ENCODE measurements at regions not wholly inside any gene's neighbourhood (a gene's known extent, or its start where the extent isn't known, plus 50 kb on each side); places are given as distances from the start of the nearest gene placed in this dataset.

DNA sequence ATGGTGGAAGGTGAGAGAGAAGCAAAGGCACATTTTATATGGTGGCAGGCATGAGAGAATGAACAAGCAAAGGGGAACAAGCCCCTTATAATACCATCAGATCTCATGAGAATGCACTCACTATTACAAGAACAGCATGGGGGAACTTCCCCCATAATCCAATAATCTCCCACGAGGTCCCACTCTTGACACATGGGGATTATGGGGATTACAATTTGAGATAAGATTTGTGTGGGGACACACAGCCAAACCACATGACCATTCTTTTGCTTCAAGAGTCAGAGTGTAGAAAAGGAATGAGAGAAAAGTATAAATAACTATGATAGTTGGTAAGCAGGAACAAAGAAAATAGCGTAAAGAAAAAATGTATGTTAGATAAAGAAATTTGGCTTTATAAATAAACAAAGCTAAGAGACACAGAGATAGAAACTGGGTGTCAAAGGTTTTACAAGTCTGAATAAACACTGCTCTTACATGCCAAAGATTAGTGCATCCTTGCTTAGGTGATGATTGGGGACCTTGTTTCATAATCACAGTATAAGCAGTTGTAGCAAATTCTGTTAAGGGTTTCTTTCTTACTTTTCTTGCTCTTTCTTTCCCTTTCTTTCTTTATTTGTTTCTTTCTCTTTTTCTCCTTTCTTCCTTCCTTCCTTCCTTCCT lies 91.9 kb upstream of the PAPPA start:
- 43% methylated on average over 2 of the region's 2 CpGs for WGBS (ENCODE audit: low lambda C conversion rate, missing lambda C conversion rate)
- H3K79me2 ChIP-seq, result no peaks in the 10 kb centered on the region
- H3K27ac ChIP-seq, result no peak overlapping the region
- no peak for TF ChIP-seq EZH2phosphoT487 (IDR thresholded peaks at IDR 0.05; ENCODE audit: low read depth, severe bottlenecking, unreplicated experiment)
- TF ChIP-seq, protein P1, sequence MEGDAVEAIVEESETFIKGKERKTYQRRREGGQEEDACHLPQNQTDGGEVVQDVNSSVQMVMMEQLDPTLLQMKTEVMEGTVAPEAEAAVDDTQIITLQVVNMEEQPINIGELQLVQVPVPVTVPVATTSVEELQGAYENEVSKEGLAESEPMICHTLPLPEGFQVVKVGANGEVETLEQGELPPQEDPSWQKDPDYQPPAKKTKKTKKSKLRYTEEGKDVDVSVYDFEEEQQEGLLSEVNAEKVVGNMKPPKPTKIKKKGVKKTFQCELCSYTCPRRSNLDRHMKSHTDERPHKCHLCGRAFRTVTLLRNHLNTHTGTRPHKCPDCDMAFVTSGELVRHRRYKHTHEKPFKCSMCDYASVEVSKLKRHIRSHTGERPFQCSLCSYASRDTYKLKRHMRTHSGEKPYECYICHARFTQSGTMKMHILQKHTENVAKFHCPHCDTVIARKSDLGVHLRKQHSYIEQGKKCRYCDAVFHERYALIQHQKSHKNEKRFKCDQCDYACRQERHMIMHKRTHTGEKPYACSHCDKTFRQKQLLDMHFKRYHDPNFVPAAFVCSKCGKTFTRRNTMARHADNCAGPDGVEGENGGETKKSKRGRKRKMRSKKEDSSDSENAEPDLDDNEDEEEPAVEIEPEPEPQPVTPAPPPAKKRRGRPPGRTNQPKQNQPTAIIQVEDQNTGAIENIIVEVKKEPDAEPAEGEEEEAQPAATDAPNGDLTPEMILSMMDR (IDR thresholded peaks at IDR 0.05; ENCODE audit: poor library complexity), result no peak
- no peak for TF ChIP-seq EZH2 (IDR thresholded peaks at IDR 0.05; ENCODE audit: borderline replicate concordance)
- DNase-seq (ENCODE audit: low spot score), result no peak
- H3K36me3 ChIP-seq (replicated peaks; ENCODE audit: insufficient read depth, low read depth), result no peaks in the 10 kb centered on the region
- H3K4me1 ChIP-seq (ENCODE audit: insufficient read depth), result no peaks in the 10 kb centered on the region
- H2AFZ ChIP-seq, result no peak overlapping the region
- no peak overlapping the region for H3K4me2 ChIP-seq
- no peaks in the 10 kb centered on the region for H3K9me2 ChIP-seq (replicated peaks; ENCODE audit: insufficient read depth)
- H3K4me3 ChIP-seq, result no peak overlapping the region
- no peaks in the 10 kb centered on the region for H4K20me1 ChIP-seq (ENCODE audit: insufficient read depth, poor library complexity, severe bottlenecking)
- no peaks in the 10 kb centered on the region for H3K9me3 ChIP-seq (ENCODE audit: low read depth)
- H3K27me3 ChIP-seq, result no peaks in the 10 kb centered on the region

- no peaks in the 10 kb centered on the region for H3K79me2 ChIP-seq
- WGBS (ENCODE audit: low lambda C conversion rate, missing lambda C conversion rate), result 91% methylated on average over 2 of the region's 2 CpGs
- no peaks in the 10 kb centered on the region for H4K20me1 ChIP-seq (ENCODE audit: insufficient read depth, poor library complexity, severe bottlenecking)
- no peaks in the 10 kb centered on the region for H3K36me3 ChIP-seq (replicated peaks; ENCODE audit: insufficient read depth, low read depth)
- DNase-seq (ENCODE audit: low spot score), result no peak
- H2AFZ ChIP-seq, result no peak overlapping the region
- H3K27me3 ChIP-seq, result no peaks in the 10 kb centered on the region
- H3K4me3 ChIP-seq, result no peak overlapping the region
- H3K9me2 ChIP-seq (replicated peaks; ENCODE audit: insufficient read depth), result no peaks in the 10 kb centered on the region
- TF ChIP-seq EZH2 (IDR thresholded peaks at IDR 0.05; ENCODE audit: borderline replicate concordance) (no peak), EZH2phosphoT487 (IDR thresholded peaks at IDR 0.05; ENCODE audit: low read depth, severe bottlenecking, unreplicated experiment) (no peak)
- TF ChIP-seq, protein P1 (IDR thresholded peaks at IDR 0.05; ENCODE audit: poor library complexity), result no peak
- no peak overlapping the region for H3K4me2 ChIP-seq
- no peak overlapping the region for H3K27ac ChIP-seq
- no peaks in the 10 kb centered on the region for H3K9me3 ChIP-seq (ENCODE audit: low read depth)
- no peaks in the 10 kb centered on the region for H3K4me1 ChIP-seq (ENCODE audit: insufficient read depth)
Measured at GRCh38 chr9:116062206-116062550, 91.4 kb upstream of the PAPPA start.

DNA sequence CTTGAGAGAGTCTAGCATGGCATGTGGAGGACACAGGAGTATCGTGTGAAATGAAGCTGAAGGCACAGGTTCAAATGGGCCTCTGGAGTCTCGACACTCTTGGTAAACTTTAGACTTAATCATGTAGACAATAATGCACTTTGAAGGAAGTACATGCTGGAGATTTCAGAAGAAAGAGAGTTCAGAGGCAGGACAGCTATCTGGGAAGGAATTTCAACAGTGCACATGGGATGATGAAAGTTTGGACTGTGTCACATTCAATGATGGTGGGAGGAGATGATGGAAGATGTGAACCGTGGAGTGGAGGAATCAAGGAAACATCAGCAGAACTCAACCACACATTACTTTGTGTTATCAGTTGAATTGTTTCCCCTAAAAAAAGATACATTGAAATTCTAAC lies 88.6 kb upstream of the PAPPA start:
- Histone ChIP-seq H3K79me2 (no peaks in the 10 kb centered on the region), H3K4me2 (no peak overlapping the region), H4K20me1 (ENCODE audit: insufficient read depth, poor library complexity, severe bottlenecking) (no peaks in the 10 kb centered on the region), H3K4me3 (no peak overlapping the region), H3K36me3 (replicated peaks; ENCODE audit: insufficient read depth, low read depth) (no peaks in the 10 kb centered on the region), H3K9me3 (ENCODE audit: low read depth) (no peaks in the 10 kb centered on the region), H3K9me2 (replicated peaks; ENCODE audit: insufficient read depth) (no peaks in the 10 kb centered on the region), H3K27ac (no peak overlapping the region), H3K4me1 (ENCODE audit: insufficient read depth) (no peaks in the 10 kb centered on the region), H3K27me3 (no peaks in the 10 kb centered on the region), H2AFZ (no peak overlapping the region)
- WGBS (ENCODE audit: low lambda C conversion rate, missing lambda C conversion rate), result 91% methylated on average over 3 of the region's 3 CpGs
- no peak for DNase-seq (ENCODE audit: low spot score)
- TF ChIP-seq EZH2 (IDR thresholded peaks at IDR 0.05; ENCODE audit: borderline replicate concordance) (no peak), EZH2phosphoT487 (IDR thresholded peaks at IDR 0.05; ENCODE audit: low read depth, severe bottlenecking, unreplicated experiment) (no peak)
- TF ChIP-seq, protein P1 (IDR thresholded peaks at IDR 0.05; ENCODE audit: poor library complexity), result no peak
